Prostate gland (tissue), 2 donors: ENCODE measurements at regions not wholly inside any gene's neighbourhood (a gene's known extent, or its start where the extent isn't known, plus 50 kb on each side); places are given as distances from the start of the nearest gene placed in this dataset.

Experiments
- DNase-seq: peaks from one replicate; pipeline ENCODE4 v3.0.0-alpha.2; 2019; ENCODE audit warnings: low spot score
- H3K27ac ChIP-seq, 2 donors: fragments of 200-600 bp; sonication (generic); 2 replicates each; pipeline ENCODE4 v1.5.1; 2017 to 2019
- H3K27me3 ChIP-seq: fragments of 200-600 bp; sonication (generic); replicated peaks from 2 replicates; pipeline ENCODE4 v1.5.1; 2019; ENCODE audit not compliant: insufficient read depth
- H3K36me3 ChIP-seq, 2 donors: fragments of 200-600 bp; sonication (generic); 1 replicate in 1 of 2; 2 replicates in 1 of 2; pipeline versions ENCODE4 v1.5.1 to v1.8.1; 2017 to 2019
- H3K4me1 ChIP-seq: fragments of 200-600 bp; sonication (generic); replicated peaks from 2 replicates; pipeline ENCODE4 v1.5.1; 2019
- H3K4me3 ChIP-seq, 2 donors: fragments of 200-600 bp; sonication (generic); 2 replicates each; pipeline ENCODE4 v1.5.1; 2017 to 2019
- H3K9me3 ChIP-seq: fragments of 200-600 bp; sonication (generic); 2 replicates; pipeline ENCODE4 v1.5.1; 2017
- POLR2A ChIP-seq: fragments of 450-650 bp; IDR thresholded peaks from one replicate; pipeline ENCODE4 v1.6.1; 2016; ENCODE audit warnings: antibody characterized with exemption, mild to moderate bottlenecking
- POLR2AphosphoS5 ChIP-seq: sonication (generic); formaldehyde crosslinking; IDR thresholded peaks from one replicate; pipeline ENCODE4 v1.6.1; 2017; ENCODE audit warnings: antibody characterized with exemption
- WGBS: methylation state at CpG from one replicate; pipeline ENCODE4 v1.1.5; 2018; 5-methylcytosine and 5-hydroxymethylcytosine counted together
- intact Hi-C: fragments of 100-400 bp; cut with DNase I; formaldehyde crosslinking; loops from one replicate; pipeline ENCODE4 v1.14.2; 2022
- TF ChIP-seq, protein P1 (sequence below), 4 experiments: fragments of 200-600 bp in 2 of 4; fragments of 450-650 bp in 2 of 4; sonication (generic) in 2 of 4; IDR thresholded peaks; 1 replicate in 3 of 4; 2 replicates in 1 of 4; pipeline ENCODE4 v1.5.1; 2016 to 2019; ENCODE audit warnings: antibody characterized with exemption in 4 of 4, mild to moderate bottlenecking in 2 of 4, moderate library complexity in 2 of 4

GRCh38 chr4:96356591-96357370, 516.9 kb downstream of the PDHA2 start:
- no peak for DNase-seq
- no peak overlapping the region for H3K4me3 ChIP-seq
- H3K36me3 ChIP-seq, result no peaks in the 10 kb centered on the region
- H3K27me3 ChIP-seq, result no peaks in the 10 kb centered on the region
- no peak overlapping the region for H3K27ac ChIP-seq
- H3K9me3 ChIP-seq, result no peaks in the 10 kb centered on the region
- intact Hi-C loops, result no loop called here
- H3K4me1 ChIP-seq, result no peaks in the 10 kb centered on the region
- TF ChIP-seq, protein P1, sequence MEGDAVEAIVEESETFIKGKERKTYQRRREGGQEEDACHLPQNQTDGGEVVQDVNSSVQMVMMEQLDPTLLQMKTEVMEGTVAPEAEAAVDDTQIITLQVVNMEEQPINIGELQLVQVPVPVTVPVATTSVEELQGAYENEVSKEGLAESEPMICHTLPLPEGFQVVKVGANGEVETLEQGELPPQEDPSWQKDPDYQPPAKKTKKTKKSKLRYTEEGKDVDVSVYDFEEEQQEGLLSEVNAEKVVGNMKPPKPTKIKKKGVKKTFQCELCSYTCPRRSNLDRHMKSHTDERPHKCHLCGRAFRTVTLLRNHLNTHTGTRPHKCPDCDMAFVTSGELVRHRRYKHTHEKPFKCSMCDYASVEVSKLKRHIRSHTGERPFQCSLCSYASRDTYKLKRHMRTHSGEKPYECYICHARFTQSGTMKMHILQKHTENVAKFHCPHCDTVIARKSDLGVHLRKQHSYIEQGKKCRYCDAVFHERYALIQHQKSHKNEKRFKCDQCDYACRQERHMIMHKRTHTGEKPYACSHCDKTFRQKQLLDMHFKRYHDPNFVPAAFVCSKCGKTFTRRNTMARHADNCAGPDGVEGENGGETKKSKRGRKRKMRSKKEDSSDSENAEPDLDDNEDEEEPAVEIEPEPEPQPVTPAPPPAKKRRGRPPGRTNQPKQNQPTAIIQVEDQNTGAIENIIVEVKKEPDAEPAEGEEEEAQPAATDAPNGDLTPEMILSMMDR (IDR thresholded peaks at IDR 0.05), result no peak
- no peak for TF ChIP-seq POLR2AphosphoS5
- TF ChIP-seq POLR2A, result no peak
- 52% methylated on average over 2 of the region's 2 CpGs for WGBS

DNA sequence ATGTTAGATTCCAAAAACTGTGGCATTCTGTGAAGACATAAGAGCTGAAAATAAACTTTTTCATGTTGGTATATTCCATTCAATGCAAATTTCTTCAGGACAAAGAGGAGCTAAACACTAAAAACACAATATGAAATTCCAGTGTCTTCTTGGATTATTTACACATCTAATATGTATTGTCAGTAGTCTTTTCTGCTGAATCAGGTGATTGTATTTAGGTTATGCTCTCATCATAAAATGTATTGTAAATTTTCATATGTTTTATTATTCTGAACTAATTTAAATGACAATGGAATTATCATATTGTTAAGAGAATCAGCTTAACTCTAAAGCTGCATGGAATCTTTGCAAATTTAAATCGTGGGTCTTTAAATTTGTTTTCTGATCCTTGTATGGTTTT, 526.7 kb downstream of the PDHA2 start:
- H3K27me3 ChIP-seq, result no peaks in the 10 kb centered on the region
- no peaks in the 10 kb centered on the region for H3K36me3 ChIP-seq
- WGBS, result 88% methylated on average over 1 of the region's 1 CpG
- H3K4me3 ChIP-seq, result no peak overlapping the region
- no peak overlapping the region for H3K27ac ChIP-seq
- H3K9me3 ChIP-seq, result no peaks in the 10 kb centered on the region
- intact Hi-C loops, result no loop called here
- H3K4me1 ChIP-seq, result no peaks in the 10 kb centered on the region
- TF ChIP-seq POLR2A (no peak), POLR2AphosphoS5 (no peak)
- TF ChIP-seq, protein P1 (IDR thresholded peaks at IDR 0.05), result no peak
- no peak for DNase-seq

DNA sequence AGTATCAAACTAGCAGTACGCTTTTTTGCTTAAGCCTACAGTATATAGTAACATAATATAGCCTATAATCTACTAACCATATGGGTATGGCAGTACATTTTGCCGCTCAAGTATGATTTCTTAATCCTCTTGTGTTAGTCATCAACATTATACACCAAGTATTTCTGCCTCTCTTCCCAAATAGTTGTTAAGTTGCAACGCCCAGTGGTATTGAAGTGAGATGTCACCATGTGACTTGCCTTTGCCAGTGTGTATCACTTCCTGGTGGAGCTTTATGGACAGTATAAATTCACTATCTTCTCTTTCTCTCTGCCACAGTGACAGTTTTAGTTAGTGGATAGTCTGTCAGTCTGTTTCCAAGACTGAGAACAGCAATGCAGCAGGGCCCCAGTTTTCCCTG, 535.5 kb downstream of the PDHA2 start:
- no peak overlapping the region for H3K4me3 ChIP-seq
- DNase-seq, result no peak
- intact Hi-C loops, result no loop called here
- 78% methylated on average over 3 of the region's 3 CpGs for WGBS
- H3K4me1 ChIP-seq, result no peaks in the 10 kb centered on the region
- TF ChIP-seq POLR2A, result no peak
- TF ChIP-seq, protein P1 (IDR thresholded peaks at IDR 0.05), result no peak
- no peak for TF ChIP-seq POLR2AphosphoS5
- no peaks in the 10 kb centered on the region for H3K9me3 ChIP-seq
- H3K27me3 ChIP-seq, result no peaks in the 10 kb centered on the region
- H3K27ac ChIP-seq, result no peak overlapping the region
- H3K36me3 ChIP-seq, result no peaks in the 10 kb centered on the region

DNA sequence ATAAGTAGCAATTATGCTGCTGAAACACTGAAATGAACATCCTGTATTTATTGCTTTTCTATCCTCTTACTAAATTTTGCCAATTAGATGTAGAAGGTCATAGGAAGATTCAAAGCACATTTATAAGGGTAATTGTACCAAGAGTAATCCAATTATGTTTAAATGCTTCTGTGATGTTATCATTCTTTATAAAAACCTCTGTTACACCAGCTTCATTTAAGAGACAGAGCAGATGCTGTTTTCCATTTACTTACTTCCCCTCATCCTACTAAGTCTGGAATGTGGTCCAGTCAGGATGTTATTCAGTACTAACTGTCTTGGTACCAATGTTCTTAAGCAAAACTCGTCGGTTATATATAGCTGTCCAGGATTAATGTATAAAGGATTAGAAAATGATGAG, 539.6 kb downstream of the PDHA2 start:
- TF ChIP-seq POLR2AphosphoS5 (no peak), POLR2A (no peak)
- TF ChIP-seq, protein P1 (IDR thresholded peaks at IDR 0.05), result no peak
- no peaks in the 10 kb centered on the region for H3K27me3 ChIP-seq
- H3K4me1 ChIP-seq, result no peaks in the 10 kb centered on the region
- H3K27ac ChIP-seq, result no peak overlapping the region
- 52% methylated on average over 2 of the region's 2 CpGs for WGBS
- H3K9me3 ChIP-seq, result no peaks in the 10 kb centered on the region
- no peak for DNase-seq
- H3K36me3 ChIP-seq, result no peaks in the 10 kb centered on the region
- intact Hi-C loops, result no loop called here
- no peak overlapping the region for H3K4me3 ChIP-seq

- Histone ChIP-seq H3K36me3 (no peaks in the 10 kb centered on the region), H3K9me3 (no peaks in the 10 kb centered on the region), H3K27me3 (no peaks in the 10 kb centered on the region), H3K4me1 (no peaks in the 10 kb centered on the region), H3K4me3 (no peak overlapping the region), H3K27ac (no peak overlapping the region)
- no peak for TF ChIP-seq POLR2AphosphoS5
- TF ChIP-seq, protein P1 (IDR thresholded peaks at IDR 0.05), result no peak
- TF ChIP-seq POLR2A, result no peak
- DNase-seq, result no peak
- intact Hi-C loops, result no loop called here
These were observed 540.2 kb downstream of the PDHA2 start for GRCh38 chr4:96380106-96380505.
